ENCODE measurements at regions not wholly inside any gene's neighbourhood (a gene's known extent, or its start where the extent isn't known, plus 50 kb on each side); places are given as distances from the start of the nearest gene placed in this dataset.
"Not testable (repeated sequence)": the region's sequence is repeated elsewhere in the genome, so short reads cannot be mapped to it uniquely, and the experiment has no call there.

GRCh38 chr3:75453839-75454238, 210.3 kb upstream of the FRG2C start:
- DNase-seq = not testable (repeated sequence)

DNA sequence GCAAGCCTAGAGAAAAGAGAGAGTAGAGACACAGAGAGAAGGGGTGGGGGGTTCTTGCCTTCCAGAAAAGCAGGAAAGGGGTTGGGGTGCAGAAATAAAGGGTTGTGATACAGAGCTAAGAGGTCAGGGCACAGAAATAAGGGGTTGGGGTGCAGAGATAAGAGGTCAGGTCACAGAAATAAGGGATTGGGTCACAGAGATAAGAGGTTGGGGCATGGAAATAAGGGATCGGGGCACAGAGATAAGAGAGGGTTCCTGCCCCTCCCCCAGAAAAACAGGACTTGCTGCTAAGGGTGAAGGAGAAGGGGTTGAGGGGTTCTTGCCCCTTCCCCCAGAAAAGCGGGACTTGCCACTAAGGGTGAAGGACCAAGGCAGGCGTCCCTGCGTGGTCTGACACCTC, 189.6 kb upstream of the FRG2C start:
- not testable (repeated sequence) for DNase-seq

- not testable (repeated sequence) for DNase-seq
These were observed 167.5 kb upstream of the FRG2C start for GRCh38 chr3:75496600-75496999.

DNA sequence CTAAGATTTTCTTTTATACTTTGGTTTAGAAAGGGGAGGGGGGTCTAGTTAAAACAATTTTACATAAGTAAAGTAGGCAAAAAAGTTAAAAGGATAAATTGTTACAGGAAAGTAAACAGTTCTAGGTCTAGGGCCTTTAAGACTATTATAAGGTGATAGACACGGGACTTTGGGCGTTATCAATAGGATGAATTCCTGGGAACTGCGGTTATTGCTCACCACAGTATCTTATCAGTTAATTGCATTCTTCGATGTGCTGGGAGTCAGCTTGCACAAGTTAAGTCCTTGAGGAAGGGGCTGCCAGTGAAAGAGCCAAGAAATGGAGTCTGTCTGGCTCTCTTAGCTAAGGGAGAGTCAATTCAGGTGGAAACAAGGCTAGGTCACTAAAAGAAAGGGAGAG, 163.8 kb upstream of the FRG2C start:
- DNase-seq = not testable (repeated sequence)

- not testable (repeated sequence) for DNase-seq
These were observed 162.0 kb upstream of the FRG2C start for GRCh38 chr3:75502171-75502570.

DNA sequence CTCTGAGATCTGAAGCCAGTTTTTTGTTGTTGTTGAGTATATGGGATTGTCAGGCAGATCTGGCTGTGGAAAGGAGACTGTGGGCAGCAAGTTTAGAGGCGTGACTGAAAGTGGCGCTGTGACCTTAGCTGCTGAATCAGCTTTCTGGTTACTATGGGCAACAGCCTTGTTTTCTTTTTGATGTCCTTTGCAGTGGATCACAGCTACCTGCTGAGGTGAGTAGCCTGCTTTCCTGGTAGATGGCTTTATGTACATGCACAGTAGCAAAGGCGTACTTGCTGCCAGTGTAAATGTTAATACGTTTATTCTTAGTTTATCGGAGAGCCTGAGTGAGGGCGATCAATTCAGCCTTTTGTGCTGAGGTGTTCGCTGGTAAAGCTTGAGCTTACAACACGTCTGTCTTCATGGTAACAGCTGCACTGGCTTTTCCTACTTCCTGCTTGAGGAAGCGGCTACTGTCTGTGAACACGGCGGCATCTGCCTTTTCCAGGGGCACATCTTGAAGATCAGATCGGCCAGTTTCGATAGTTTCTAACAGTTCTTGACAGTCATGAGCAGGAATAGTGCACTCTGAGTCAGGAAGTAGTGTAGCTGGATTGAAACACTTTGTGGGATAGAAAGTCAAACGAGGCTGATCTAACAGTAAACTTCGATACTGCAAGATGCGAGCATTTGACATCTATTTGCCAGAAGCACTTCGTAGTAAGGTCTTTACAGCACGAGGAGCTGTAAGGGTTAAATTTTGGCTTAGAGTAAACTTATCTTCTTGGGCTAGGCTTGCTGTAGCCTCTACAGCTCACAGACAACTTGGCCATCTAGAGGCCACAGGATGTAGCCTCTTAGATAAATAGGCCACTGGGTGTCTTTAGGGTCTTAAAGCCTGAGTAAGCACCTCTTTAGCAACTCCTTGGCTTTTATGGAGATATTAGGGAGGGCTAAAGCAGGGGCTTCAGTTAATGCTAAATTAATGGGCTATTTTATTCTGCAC, 161.1 kb upstream of the FRG2C start:
- peak; percentile 69 for DNase-seq

DNA sequence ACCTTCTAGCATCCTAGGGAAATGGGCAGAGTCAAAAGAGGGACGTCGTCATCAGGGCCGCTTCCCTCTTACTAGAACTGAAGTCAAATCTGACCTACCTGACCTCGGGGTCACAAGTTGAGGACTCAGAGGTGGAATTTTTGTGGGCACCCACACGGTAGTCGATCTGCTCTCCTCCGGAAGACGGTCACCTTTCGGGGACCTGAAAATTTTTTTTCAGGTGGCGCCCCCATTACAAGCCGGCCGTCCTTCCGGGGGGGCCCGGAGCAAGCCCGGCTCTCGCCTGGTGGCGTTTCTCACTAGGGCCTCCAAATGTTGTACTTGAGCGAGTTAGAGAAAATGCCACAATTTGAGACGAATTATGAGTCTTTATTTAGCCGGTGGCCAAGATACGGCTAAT, 157.5 kb upstream of the FRG2C start:
- DNase-seq = no peak

DNA sequence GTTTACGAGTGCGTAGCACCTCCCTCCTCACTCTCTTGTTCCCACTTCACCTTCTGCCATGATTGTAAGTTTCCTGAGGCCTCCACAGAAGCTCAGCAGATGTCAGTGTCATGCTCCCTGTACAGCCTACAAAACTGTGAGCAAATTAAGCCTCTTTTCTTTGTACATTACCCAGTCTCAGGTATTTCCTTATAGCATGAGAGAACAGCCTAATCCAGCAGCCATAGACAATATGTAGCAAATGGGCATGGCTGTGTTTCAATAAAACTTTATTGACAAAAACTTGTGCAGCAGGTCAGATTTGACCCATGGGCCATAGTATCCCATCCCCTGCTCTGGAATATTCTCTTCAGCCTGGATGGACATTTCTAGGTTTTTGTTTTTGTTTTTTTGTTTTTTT, 156.2 kb upstream of the FRG2C start:
- DNase-seq = not testable (repeated sequence)

GRCh38 chr3:75527657-75528056, 136.5 kb upstream of the FRG2C start:
- not testable (repeated sequence) for DNase-seq

- DNase-seq = peak; percentile 41
These were observed 112.0 kb upstream of the FRG2C start for GRCh38 chr3:75552095-75552494.

DNA sequence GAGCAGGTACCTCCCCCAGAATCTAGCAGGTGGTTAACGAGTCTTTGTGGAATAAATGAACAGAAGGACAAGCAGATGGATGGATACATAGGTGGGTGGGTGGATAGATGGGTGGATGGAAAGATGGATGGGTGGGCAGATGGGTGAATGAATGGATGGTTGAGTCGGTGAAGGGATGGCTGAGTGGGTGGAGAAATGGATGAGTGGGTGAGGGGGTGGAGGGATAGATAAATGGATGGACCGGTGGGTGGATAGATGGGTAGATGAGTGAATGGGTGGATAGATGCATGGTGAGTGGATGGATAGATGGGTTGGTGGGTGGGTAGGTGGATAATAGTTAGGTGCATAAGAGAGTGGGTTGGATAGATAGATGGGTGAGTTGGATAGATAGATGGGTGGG, 99.7 kb upstream of the FRG2C start:
- DNase-seq = not testable (repeated sequence)

GRCh38 chr3:75572303-75572702, 91.8 kb upstream of the FRG2C start:
- not testable (repeated sequence) for DNase-seq

GRCh38 chr3:75579091-75579490, 85.0 kb upstream of the FRG2C start:
- not testable (repeated sequence) for DNase-seq

DNA sequence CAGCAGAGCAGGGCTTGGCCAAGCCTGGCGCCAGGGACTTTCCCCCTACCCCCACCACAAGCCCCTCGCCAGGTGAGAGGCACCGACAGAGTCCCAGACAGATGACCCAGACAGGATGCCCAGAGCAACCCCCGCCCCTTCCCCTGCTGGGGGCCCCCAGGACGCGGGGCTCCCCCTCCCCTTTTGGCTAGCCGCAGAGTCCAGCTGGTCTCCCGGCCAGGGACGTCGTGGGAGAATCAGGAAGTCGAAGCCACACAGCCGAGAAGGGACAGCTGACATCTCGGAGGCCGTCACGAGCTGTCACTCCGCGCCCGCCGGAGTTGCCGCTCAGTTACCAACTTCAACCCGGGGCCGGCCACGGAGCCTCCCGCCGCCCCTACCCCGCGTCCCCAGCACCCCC, 84.6 kb upstream of the FRG2C start:
- peak; percentile 33 for DNase-seq

DNA sequence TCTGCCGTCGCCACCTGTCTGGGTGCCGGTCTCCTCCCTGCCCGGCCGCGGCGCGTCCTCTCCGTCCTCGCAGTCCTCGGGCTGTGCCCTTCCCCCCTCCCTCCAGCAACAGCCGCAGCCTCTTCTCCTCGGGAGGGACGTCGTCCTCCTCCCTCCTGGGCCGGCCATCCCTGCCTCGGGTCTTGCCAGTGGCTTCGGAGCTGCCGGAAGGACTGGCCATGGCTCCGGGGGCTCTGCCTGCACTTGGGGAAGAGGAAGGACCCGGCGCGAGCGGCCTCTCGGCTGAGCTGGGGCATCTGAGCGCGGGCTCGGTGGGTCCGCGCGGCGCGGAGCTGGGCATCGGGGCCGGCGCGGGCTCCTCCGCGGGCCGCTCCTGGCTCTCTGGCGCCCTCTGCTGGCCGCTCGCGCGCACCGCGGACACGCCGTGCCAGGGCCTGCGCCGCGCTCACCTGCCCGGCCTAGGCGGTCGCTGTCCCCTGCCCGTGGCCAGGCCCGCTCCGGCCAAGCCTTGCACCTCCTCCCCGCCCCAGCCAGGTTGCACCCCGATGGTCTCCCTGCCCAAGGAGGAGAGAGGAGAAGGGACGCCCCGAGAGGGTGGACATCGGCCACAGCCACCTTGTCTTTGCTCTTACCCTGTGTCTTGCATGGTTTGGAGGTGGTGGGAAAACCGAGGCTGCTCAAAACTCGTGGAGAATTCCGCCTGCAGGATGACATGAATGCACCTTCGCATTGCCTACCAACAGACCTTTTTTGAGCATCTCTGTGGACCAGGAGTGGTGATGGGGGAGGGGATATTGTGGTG, 83.9 kb upstream of the FRG2C start:
- DNase-seq = peak; percentile 82

DNA sequence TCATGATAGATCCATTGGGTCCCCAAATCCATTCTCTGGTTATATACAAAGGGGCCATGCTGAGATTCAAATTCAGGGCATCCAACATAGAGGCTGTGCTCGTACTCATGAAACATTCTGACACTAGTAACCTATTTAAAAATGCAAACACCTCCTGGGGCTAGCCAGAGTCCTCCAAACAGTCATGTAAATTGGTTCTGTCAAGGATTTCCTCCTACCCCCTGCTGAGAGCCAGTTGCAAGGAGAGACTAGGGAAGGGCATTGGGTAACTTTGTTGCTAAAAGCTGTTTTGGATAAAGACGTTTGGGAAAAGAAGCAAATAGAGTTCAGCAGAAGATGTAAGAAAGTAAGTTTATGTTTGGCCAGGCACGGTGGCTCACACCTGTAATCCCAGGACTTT, 81.6 kb upstream of the FRG2C start:
- not testable (repeated sequence) for DNase-seq

GRCh38 chr3:75583116-75583515, 81.0 kb upstream of the FRG2C start:
- DNase-seq = not testable (repeated sequence)

DNA sequence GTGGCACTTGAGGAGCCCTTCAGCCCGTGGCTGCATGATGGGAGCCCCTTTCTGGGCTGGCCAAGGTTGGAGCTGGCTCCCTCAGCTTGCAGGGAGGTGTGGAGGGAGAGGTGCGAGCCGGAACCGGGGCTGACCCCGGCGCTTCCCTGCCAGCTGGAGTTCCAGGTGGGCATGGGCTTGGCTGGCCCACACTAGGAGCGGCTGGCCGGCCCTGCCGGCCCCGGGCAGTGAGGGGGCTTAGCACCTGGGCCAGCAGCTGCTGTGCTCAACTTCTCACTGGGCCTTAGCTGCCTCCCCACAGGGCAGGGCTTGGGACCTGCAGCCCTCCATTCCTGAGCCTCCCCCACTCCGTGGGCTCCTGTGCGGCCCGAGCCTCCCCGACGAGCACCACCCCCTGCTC, 76.4 kb upstream of the FRG2C start:
- DNase-seq = not testable (repeated sequence)

DNA sequence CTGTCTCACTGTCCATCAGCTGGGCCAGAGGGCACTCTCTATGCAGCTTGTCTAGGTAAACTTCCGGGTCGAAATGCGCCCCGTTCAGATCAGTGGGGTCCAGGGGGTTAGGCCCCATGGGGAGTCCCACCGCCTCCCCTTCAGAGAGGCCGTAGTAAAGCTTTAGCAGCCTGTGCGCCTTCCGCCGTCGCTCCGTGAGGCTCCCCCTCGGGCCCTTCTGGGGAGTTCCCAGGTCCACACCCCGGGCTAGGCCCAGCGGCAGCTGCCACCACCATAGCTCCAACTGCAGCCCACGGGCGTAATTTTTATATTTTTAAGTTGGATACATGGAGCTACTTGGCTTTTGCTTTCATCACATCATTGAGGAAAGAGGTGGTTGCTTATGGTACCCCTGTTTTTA, 73.7 kb upstream of the FRG2C start:
- not testable (repeated sequence) for DNase-seq

GRCh38 chr3:75604286-75604934, 59.7 kb upstream of the FRG2C start:
- not testable (repeated sequence) for DNase-seq

- DNase-seq = not testable (repeated sequence)
These were observed 56.1 kb upstream of the FRG2C start for GRCh38 chr3:75607996-75608395.

GRCh38 chr3:75609598-75609997, 54.5 kb upstream of the FRG2C start:
- DNase-seq = not testable (repeated sequence)

DNA sequence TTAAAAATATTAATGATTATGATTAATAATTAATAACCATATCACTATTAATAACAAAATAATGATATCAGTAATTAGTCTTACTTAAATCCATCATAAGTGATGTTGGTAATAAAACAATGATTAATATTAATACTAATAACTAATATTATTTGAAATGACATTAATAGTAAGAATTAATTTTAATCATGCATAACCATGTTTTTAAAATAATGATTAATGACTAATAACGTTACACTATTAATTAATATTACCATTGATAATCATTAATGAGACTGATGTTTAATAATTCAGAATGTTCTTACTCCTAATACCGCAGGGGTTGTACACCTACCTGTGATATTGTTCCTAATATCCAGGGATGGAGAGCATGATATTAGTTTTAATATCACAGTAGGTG, 53.4 kb upstream of the FRG2C start:
- DNase-seq = no peak

Data from eye (tissue), 1 donor.